ENCODE measurements at regions not wholly inside any gene's neighbourhood (a gene's known extent, or its start where the extent isn't known, plus 50 kb on each side); places are given as distances from the start of the nearest gene placed in this dataset.

DNA sequence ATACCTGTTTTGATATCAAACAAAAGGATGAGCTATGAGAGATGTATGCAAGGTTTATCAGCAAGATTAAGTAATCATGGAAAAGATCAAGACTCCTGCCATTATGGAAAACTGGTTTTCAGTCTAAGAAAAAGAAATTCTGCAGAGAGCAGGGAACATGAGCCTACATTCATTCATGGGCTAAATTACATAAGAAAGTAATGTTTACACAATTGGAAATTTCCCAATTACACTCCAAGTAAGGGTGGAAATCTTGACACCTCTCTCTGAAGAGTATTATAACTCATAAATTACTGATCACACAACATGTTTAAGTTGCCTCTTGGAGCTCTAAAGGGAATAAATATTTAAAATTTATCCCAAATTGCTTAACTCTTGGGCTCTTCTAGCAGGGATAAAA is 206.2 kb downstream of the SLC6A15 start:
- TF ChIP-seq FOXM1 (IDR thresholded peaks at IDR 0.05; ENCODE audit: borderline replicate concordance) (no peak), NFRKB (IDR thresholded peaks at IDR 0.05) (no peak), FOXK2 (IDR thresholded peaks at IDR 0.05) (no peak), L3MBTL2 (conservative IDR thresholded peaks at IDR 0.05) (no peak), SUZ12 (IDR thresholded peaks at IDR 0.05) (no peak), FOXA1 (IDR thresholded peaks at IDR 0.05) (no peak)
- TF ChIP-seq, protein P1, sequence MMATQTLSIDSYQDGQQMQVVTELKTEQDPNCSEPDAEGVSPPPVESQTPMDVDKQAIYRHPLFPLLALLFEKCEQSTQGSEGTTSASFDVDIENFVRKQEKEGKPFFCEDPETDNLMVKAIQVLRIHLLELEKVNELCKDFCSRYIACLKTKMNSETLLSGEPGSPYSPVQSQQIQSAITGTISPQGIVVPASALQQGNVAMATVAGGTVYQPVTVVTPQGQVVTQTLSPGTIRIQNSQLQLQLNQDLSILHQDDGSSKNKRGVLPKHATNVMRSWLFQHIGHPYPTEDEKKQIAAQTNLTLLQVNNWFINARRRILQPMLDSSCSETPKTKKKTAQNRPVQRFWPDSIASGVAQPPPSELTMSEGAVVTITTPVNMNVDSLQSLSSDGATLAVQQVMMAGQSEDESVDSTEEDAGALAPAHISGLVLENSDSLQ (IDR thresholded peaks at IDR 0.05): no peak
